NCI-H446 treated with DMSO at 0.1 percent for 48 hours (cell line): ENCODE measurements at regions not wholly inside any gene's neighbourhood (a gene's known extent, or its start where the extent isn't known, plus 50 kb on each side); places are given as distances from the start of the nearest gene placed in this dataset.

Source experiments
- DNase-seq: peaks from one replicate; lab custom pipeline; 2025; lab: John Stamatoyannopoulos, UW

- DNase-seq, result no peak
These were observed 428.7 kb downstream of the AEBP2 start for GRCh38 chr12:19867970-19868369.

GRCh38 chr12:19869413-19869812 lies 430.1 kb downstream of the AEBP2 start:
- no peak for DNase-seq

GRCh38 chr12:19872621-19873540 lies 433.6 kb downstream of the AEBP2 start:
- DNase-seq, result no peak

GRCh38 chr12:19880076-19880475 lies 440.8 kb downstream of the AEBP2 start:
- no peak for DNase-seq

- no peak for DNase-seq
These were observed 441.4 kb downstream of the AEBP2 start for GRCh38 chr12:19880721-19881120.

- DNase-seq, result no peak
These were observed 443.1 kb downstream of the AEBP2 start for GRCh38 chr12:19882346-19882745.

- DNase-seq, result no peak
These were observed 444.8 kb downstream of the AEBP2 start for GRCh38 chr12:19884021-19884492.

- no peak for DNase-seq
These were observed 446.0 kb downstream of the AEBP2 start for GRCh38 chr12:19885093-19885812.

GRCh38 chr12:19886065-19886464 lies 446.8 kb downstream of the AEBP2 start:
- DNase-seq, result no peak

- no peak for DNase-seq
These were observed 447.4 kb downstream of the AEBP2 start for GRCh38 chr12:19886639-19887064.

- DNase-seq, result no peak
These were observed 450.7 kb downstream of the AEBP2 start for GRCh38 chr12:19890024-19890423.

GRCh38 chr12:19891936-19892591 lies 452.8 kb downstream of the AEBP2 start:
- DNase-seq, result no peak

GRCh38 chr12:19893514-19893913 lies 454.2 kb downstream of the AEBP2 start:
- no peak for DNase-seq

GRCh38 chr12:19894050-19894449 lies 454.8 kb downstream of the AEBP2 start:
- no peak for DNase-seq

GRCh38 chr12:19894803-19895202 lies 455.5 kb downstream of the AEBP2 start:
- no peak for DNase-seq

GRCh38 chr12:19895246-19896020 lies 456.1 kb downstream of the AEBP2 start:
- DNase-seq, result no peak

GRCh38 chr12:19896041-19896440 lies 456.7 kb downstream of the AEBP2 start:
- no peak for DNase-seq

GRCh38 chr12:19896534-19896933 lies 457.2 kb downstream of the AEBP2 start:
- no peak for DNase-seq

- peak; percentile 44 for DNase-seq
These were observed 458.7 kb downstream of the AEBP2 start for GRCh38 chr12:19897900-19898408.

- DNase-seq, result no peak
These were observed 462.5 kb downstream of the AEBP2 start for GRCh38 chr12:19901841-19902240.

GRCh38 chr12:19904819-19905218 lies 463.5 kb upstream of the PDE3A start:
- no peak for DNase-seq
